Vagina (tissue), 2 donors: ENCODE measurements at regions not wholly inside any gene's neighbourhood (a gene's known extent, or its start where the extent isn't known, plus 50 kb on each side); places are given as distances from the start of the nearest gene placed in this dataset.

Experiments
- POLR2A ChIP-seq, 2 donors: fragments of 450-650 bp; IDR thresholded peaks; one replicate each; pipeline ENCODE4 v1.6.1; 2017; ENCODE audit warnings: antibody characterized with exemption in 2 of 2, mild to moderate bottlenecking in 2 of 2, moderate library complexity in 2 of 2
- POLR2AphosphoS5 ChIP-seq, 2 donors: sonication (generic); formaldehyde crosslinking; IDR thresholded peaks; one replicate each; pipeline ENCODE4 v1.9.0; 2017; ENCODE audit warnings: antibody characterized with exemption in 2 of 2, mild to moderate bottlenecking in 2 of 2, low read depth in 1 of 2; ENCODE audit not compliant: insufficient read depth in 1 of 2
- TF ChIP-seq, protein P1 (sequence below), 3 experiments: fragments of 450-650 bp in 2 of 3; fragments of 200-600 bp in 1 of 3; sonication (generic) in 1 of 3; IDR thresholded peaks; one replicate each; pipeline ENCODE4 v1.5.1; 2017 to 2019; ENCODE audit warnings: antibody characterized with exemption in 3 of 3, mild to moderate bottlenecking in 2 of 3, moderate library complexity in 2 of 3

DNA sequence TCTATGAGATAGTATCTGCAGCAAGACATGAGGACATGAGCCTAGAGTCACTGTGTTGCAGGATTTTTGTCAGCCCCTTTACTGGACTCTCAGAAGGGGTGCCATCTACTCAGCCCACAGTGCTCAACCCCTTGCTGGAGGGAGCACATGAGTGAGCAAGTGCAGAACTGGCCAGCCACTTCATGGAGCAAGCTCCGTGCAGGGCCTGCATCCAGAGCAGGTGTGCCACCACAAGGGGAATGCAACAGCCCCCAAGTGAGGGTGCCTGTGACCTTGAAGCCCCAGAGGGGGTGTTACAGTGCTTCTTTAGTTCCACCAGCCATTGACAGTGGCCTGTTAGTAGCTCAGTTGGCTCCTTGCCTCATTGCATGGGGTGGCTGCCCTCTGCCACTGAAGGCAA is 649.7 kb downstream of the PLPP3 start:
- TF ChIP-seq POLR2A (IDR thresholded peaks at IDR 0.05) (no peak), POLR2AphosphoS5 (IDR thresholded peaks at IDR 0.05; ENCODE audit: insufficient read depth in 1 of 2, low read depth in 1 of 2) (no peak)
- TF ChIP-seq, protein P1, sequence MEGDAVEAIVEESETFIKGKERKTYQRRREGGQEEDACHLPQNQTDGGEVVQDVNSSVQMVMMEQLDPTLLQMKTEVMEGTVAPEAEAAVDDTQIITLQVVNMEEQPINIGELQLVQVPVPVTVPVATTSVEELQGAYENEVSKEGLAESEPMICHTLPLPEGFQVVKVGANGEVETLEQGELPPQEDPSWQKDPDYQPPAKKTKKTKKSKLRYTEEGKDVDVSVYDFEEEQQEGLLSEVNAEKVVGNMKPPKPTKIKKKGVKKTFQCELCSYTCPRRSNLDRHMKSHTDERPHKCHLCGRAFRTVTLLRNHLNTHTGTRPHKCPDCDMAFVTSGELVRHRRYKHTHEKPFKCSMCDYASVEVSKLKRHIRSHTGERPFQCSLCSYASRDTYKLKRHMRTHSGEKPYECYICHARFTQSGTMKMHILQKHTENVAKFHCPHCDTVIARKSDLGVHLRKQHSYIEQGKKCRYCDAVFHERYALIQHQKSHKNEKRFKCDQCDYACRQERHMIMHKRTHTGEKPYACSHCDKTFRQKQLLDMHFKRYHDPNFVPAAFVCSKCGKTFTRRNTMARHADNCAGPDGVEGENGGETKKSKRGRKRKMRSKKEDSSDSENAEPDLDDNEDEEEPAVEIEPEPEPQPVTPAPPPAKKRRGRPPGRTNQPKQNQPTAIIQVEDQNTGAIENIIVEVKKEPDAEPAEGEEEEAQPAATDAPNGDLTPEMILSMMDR (IDR thresholded peaks at IDR 0.05) = no peak
